SU-DHL-6 (cell line): ENCODE measurements at regions not wholly inside any gene's neighbourhood (a gene's known extent, or its start where the extent isn't known, plus 50 kb on each side); places are given as distances from the start of the nearest gene placed in this dataset.

Source experiments
- H2AFZ ChIP-seq: fragments of 200-600 bp; sonication (generic); 2 replicates; pipeline ENCODE4 v1.6.1; 2014; ENCODE audit warnings: low read depth, mild to moderate bottlenecking, moderate library complexity, mixed read lengths, antibody characterized with exemption, low read length; ENCODE audit not compliant: severe bottlenecking
- H3F3A ChIP-seq: fragments of 200-600 bp; shearing (Covaris generic); 2 replicates; pipeline ENCODE4 v1.6.0; 2016; ENCODE audit warnings: antibody characterized with exemption, mild to moderate bottlenecking; ENCODE audit not compliant: insufficient read depth
- H3K27ac ChIP-seq: fragments of 200-600 bp; sonication (generic); 2 replicates; pipeline ENCODE4 v1.5.1; 2016; ENCODE audit warnings: low read depth, mild to moderate bottlenecking, low read length, moderate library complexity, mixed read lengths
- H3K27me3 ChIP-seq: fragments of 200-600 bp; sonication (generic), shearing (Covaris generic); 2 replicates; pipeline ENCODE4 v1.6.0; 2014; ENCODE audit warnings: mild to moderate bottlenecking, low read length
- H3K36me3 ChIP-seq: fragments of 200-600 bp; sonication (generic); 2 replicates; pipeline ENCODE4 v1.6.1; 2014; ENCODE audit warnings: mild to moderate bottlenecking, low read length, mixed read lengths
- H3K4me2 ChIP-seq: fragments of 300-600, 200-600 bp; shearing (Covaris generic), sonication (generic); 2 replicates; pipeline ENCODE4 v1.6.0; 2014; ENCODE audit warnings: low read length, low read depth, mild to moderate bottlenecking; ENCODE audit not compliant: poor library complexity, severe bottlenecking
- H3K4me3 ChIP-seq: fragments of 200-600 bp; sonication (generic); 2 replicates; pipeline ENCODE4 v1.5.1; 2014; ENCODE audit warnings: antibody characterized with exemption, low read length, mild to moderate bottlenecking, mixed read lengths; ENCODE audit not compliant: insufficient read depth, poor library complexity, severe bottlenecking
- H3K79me2 ChIP-seq: fragments of 200-600 bp; sonication (generic); 2 replicates; pipeline ENCODE4 v1.6.1; 2014; ENCODE audit warnings: mild to moderate bottlenecking, low read length, moderate library complexity; ENCODE audit not compliant: insufficient read depth
- H3K9ac ChIP-seq: fragments of 200-600 bp; sonication (generic); 2 replicates; pipeline ENCODE4 v1.7.0; 2014; ENCODE audit warnings: mild to moderate bottlenecking, low read length
- H3K9me2 ChIP-seq: fragments of 200-600 bp; sonication (generic); replicated peaks from 2 replicates; pipeline ENCODE4 v1.6.1; 2014; ENCODE audit warnings: low read length; ENCODE audit not compliant: insufficient read depth
- H3K9me3 ChIP-seq: fragments of 200-600 bp; sonication (generic); 2 replicates; pipeline ENCODE4 v1.6.1; 2014; ENCODE audit warnings: low read length, mixed read lengths; ENCODE audit not compliant: insufficient read depth
- H4K20me1 ChIP-seq: fragments of 200-600 bp; sonication (generic); 2 replicates; pipeline ENCODE4 v1.6.1; 2014; ENCODE audit warnings: low read depth, mild to moderate bottlenecking, antibody characterized with exemption, low read length, moderate library complexity, mixed read lengths
- EZH2phosphoT487 ChIP-seq: fragments of 200-600 bp; sonication (generic), shearing (Covaris generic); conservative IDR thresholded peaks from 2 replicates; pipeline ENCODE4 v1.6.1; 2018; ENCODE audit warnings: mild to moderate bottlenecking, antibody characterized with exemption, low read length, moderate library complexity, mixed read lengths
- TF ChIP-seq, protein P1 (sequence below): fragments of 200-600 bp; sonication (generic); IDR thresholded peaks from one replicate; pipeline ENCODE4 v1.5.1; 2017; ENCODE audit warnings: antibody characterized with exemption, mild to moderate bottlenecking, low read length, moderate library complexity; ENCODE audit not compliant: insufficient read depth, poor library complexity, severe bottlenecking

DNA sequence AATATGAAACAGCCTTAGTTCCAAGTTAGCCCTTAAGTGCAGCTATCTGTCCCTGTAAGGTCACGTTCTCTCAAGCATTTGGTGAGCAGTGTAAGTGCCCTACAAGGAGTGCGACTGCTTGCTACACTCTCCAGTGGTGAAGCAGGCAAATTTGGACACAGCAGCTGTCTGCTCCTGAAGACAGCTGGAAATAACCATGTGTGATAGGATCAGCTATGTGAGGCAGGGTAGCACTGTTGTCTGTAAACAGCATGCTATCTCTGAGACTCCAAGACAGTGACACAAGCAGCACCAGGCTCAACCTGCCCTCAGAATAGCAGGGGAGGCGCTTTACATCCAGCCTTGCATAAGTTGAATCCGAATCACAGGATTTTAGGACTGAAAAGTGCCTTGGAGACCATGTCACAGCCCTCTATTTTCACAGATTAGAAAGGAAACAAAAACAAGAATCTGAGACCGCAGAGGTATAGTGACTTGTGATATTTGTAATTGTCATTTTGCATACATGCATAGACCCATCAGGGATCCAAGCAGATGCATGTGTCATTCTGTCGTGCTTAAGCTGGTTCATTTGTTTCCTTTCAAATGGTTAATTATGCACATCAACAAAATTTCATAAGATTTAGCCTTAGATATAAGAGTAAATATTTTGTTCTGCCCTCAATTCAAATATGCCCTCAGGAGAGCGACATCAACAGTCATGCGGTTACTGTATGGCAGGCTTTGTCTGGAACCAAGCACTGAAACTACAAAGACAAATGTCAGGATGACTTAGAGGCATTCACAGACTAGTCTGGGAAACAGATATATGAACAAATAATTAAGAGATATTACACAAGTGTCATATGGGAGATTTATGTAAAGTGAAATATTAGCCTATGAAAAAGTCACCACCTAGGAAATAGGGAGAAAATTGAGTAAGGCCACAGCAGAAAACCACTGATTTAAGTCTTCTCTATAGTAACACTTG lies 134.9 kb upstream of the NRIP1 start:
- TF ChIP-seq EZH2phosphoT487, result no peak
- TF ChIP-seq, protein P1, sequence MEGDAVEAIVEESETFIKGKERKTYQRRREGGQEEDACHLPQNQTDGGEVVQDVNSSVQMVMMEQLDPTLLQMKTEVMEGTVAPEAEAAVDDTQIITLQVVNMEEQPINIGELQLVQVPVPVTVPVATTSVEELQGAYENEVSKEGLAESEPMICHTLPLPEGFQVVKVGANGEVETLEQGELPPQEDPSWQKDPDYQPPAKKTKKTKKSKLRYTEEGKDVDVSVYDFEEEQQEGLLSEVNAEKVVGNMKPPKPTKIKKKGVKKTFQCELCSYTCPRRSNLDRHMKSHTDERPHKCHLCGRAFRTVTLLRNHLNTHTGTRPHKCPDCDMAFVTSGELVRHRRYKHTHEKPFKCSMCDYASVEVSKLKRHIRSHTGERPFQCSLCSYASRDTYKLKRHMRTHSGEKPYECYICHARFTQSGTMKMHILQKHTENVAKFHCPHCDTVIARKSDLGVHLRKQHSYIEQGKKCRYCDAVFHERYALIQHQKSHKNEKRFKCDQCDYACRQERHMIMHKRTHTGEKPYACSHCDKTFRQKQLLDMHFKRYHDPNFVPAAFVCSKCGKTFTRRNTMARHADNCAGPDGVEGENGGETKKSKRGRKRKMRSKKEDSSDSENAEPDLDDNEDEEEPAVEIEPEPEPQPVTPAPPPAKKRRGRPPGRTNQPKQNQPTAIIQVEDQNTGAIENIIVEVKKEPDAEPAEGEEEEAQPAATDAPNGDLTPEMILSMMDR, result no peak

DNA sequence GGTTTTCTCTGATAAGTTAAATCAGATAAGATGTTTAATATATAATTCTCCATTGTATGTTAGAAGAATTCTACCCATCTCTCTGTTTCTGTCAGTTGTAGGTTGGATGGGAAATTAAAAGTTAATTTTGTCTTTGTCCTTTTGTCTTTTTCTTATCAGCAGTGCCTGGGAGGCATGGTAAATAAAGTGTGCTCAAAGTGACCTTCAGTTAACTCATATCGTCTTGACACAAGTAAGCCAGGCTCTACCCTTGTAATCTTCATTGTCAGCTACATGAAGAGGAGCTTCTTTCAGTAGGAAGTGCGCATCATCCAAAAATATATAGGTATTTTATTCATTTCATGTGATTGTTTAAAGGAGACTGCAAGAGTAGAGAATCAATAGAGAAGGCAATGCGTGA lies 138.9 kb upstream of the NRIP1 start:
- Histone ChIP-seq H3K27ac (no peak overlapping the region), H3K79me2 (no peaks in the 10 kb centered on the region), H4K20me1 (no peaks in the 10 kb centered on the region), H3K27me3 (no peaks in the 10 kb centered on the region), H3K9ac (no peak overlapping the region), H3F3A (no peaks in the 10 kb centered on the region), H2AFZ (no peak overlapping the region), H3K9me2 (no peaks in the 10 kb centered on the region), H3K36me3 (no peaks in the 10 kb centered on the region), H3K9me3 (no peaks in the 10 kb centered on the region), H3K4me2 (no peak overlapping the region), H3K4me3 (no peak overlapping the region)
- TF ChIP-seq, protein P1, result no peak
- no peak for TF ChIP-seq EZH2phosphoT487

More for the DNA sequence above, 134.9 kb upstream of the NRIP1 start:
- H3K27me3 ChIP-seq, result no peaks in the 10 kb centered on the region
- no peak overlapping the region for H3K27ac ChIP-seq
- H3K9me3 ChIP-seq, result no peaks in the 10 kb centered on the region
- no peaks in the 10 kb centered on the region for H3K79me2 ChIP-seq
- no peak overlapping the region for H2AFZ ChIP-seq
- no peaks in the 10 kb centered on the region for H3K36me3 ChIP-seq
- no peak overlapping the region for H3K9ac ChIP-seq
- no peaks in the 10 kb centered on the region for H3K9me2 ChIP-seq
- no peak overlapping the region for H3K4me3 ChIP-seq
- H4K20me1 ChIP-seq, result no peaks in the 10 kb centered on the region
- no peaks in the 10 kb centered on the region for H3F3A ChIP-seq
- no peak overlapping the region for H3K4me2 ChIP-seq

DNA sequence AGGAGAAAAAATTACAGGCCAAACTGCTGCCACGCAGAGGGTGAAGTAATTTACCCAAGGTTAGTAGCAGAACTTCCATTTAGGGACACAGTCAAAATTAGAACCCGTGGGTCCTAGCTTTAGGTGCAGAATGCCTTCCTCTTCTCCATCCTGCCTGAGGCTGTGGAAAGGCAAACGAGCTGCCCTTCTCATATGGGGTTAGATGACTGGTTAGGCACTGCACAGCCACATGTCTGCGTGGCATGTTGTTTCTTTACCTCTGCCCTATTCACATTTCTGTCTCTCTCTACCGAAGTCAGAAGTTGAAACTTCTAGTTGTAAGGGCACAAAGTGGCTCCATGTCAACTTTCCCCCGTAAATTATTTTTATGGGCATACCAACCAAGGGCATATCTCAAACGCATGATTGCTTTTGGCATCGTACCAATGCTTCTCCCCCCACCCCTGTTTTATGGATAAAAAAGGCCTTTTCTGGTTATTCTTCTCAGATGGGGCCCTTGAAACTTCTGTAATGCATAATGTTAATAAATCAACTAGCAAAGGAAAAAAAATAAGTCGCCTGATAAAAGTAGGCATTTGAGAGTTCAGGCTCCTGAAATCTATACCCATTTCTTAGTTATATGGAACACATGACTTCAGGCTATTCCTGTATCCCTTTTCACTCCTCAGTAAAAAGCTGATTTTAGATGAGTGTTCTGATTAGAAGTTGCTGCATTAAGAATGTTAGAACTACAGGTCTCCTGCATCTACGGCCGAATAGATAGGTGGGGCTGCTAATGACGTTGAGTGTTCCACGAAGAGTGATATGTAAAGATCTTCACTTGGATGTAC lies 139.6 kb upstream of the NRIP1 start:
- Histone ChIP-seq H3K79me2 (no peaks in the 10 kb centered on the region), H3K27ac (no peak overlapping the region), H3K9me3 (no peaks in the 10 kb centered on the region), H3K9ac (no peak overlapping the region), H3K36me3 (no peaks in the 10 kb centered on the region), H3K27me3 (no peaks in the 10 kb centered on the region), H4K20me1 (no peaks in the 10 kb centered on the region), H3K4me2 (no peak overlapping the region), H2AFZ (no peak overlapping the region), H3K4me3 (no peak overlapping the region), H3K9me2 (no peaks in the 10 kb centered on the region), H3F3A (no peaks in the 10 kb centered on the region)
- TF ChIP-seq, protein P1, result no peak
- TF ChIP-seq EZH2phosphoT487, result no peak
